ENCODE measurements at regions not wholly inside any gene's neighbourhood (a gene's known extent, or its start where the extent isn't known, plus 50 kb on each side); places are given as distances from the start of the nearest gene placed in this dataset.
"Not testable (repeated sequence)": the region's sequence is repeated elsewhere in the genome, so short reads cannot be mapped to it uniquely, and the experiment has no call there.

DNA sequence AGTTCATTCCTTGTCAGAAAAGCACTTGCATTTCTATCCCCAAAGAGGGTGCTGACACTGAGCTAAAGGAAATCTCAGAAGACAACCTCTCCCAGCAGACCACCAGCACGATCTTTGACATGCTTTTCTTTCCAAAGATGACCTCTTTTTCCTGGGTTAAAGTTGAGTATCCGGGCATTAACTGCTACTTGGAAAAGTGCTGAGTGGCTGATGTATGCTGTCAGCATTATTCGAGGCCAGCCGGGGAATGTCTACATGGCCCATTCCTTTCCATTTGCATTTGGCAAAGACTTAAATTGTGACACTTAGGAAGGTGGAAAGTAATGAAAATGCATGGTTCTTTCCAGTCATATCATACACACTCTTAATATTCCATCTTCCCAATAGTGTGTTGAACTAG is 90.6 kb upstream of the SKAP2 start:
- no peak for DNase-seq

DNA sequence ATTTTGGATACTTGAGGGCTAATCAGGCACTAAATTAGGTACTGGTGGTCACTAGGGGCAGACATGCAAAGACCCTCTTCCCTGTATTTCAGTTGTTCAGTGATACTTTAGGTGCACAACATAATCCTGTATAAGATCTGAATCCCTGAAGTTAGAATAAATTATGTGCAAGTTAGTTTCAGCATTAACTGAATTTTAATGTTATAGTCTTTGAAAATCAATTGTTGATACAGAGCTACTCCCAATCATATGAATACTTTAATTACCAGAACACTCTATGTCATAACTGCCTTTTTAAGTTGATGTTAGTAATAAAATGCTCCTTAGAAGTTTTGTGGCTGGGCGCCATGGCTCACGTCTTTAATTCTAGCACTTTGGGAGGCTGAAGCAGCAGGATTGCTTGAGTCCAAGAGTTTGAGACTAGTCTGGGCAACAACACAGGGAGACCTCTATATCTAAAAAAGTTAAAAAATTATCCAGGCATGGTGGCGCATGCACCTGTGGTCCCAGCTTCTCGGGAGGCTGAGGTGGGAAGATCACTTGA is 87.1 kb upstream of the SKAP2 start:
- no peak for DNase-seq

DNA sequence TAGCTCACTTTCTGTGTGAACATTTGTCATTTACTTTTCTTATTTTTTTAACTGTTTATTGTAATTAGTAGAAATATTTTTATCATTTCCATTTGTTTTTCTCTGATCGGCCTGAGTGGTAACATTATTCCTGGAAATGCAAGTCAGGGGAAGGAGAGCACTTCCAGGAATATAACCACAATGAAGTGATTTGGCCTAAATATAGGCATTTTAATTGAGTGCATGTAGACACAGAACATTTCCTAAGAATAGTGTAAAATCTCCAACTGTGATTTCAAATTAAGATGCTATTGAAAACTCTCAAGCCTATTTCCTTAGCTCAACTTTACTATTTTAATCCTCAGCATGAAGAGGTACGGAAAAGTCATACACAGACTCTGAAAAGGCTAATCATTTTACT is 86.5 kb upstream of the SKAP2 start:
- no peak for DNase-seq

DNA sequence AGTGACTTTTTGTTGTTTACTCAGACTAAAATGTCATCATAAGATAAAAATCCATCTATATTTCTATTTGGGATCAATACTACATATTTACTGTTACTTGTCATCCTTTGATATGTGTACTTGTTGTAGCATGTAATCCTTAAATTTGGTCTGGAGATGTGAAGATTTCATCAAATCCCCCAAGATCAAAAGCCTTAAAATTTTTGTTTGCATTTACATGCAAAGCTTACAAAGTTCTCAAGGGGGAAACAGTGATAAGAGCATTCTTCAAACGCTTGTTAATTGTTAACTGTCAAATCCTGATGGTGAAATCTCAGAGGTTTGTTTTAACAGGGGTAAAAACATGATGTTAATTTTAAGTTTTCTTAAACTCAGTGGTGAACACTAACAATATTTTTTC is 84.9 kb upstream of the SKAP2 start:
- DNase-seq, result no peak

DNA sequence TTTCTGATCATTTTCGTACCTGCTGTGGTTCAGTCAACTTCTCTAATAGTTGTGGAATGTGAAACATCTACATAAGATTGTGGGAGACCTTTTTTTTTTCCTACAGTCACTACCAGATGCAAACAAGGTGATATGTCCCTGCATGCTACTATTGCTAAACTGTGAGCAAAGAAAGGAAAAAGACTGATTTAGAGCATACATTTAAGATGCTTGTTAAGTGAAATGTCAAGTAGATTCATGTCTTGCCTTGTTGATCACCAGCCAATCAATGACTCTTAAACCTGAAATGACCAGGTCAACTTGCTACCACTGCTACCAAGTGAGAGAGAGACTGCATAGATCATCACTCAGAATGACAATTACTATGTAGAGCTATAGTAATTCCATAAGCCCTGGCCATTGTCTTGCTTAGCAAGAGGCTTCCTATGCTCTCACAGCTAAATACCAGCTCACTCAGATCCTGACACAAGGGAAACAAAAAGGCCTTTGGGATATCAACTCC is 84.3 kb upstream of the SKAP2 start:
- DNase-seq, result no peak

DNA sequence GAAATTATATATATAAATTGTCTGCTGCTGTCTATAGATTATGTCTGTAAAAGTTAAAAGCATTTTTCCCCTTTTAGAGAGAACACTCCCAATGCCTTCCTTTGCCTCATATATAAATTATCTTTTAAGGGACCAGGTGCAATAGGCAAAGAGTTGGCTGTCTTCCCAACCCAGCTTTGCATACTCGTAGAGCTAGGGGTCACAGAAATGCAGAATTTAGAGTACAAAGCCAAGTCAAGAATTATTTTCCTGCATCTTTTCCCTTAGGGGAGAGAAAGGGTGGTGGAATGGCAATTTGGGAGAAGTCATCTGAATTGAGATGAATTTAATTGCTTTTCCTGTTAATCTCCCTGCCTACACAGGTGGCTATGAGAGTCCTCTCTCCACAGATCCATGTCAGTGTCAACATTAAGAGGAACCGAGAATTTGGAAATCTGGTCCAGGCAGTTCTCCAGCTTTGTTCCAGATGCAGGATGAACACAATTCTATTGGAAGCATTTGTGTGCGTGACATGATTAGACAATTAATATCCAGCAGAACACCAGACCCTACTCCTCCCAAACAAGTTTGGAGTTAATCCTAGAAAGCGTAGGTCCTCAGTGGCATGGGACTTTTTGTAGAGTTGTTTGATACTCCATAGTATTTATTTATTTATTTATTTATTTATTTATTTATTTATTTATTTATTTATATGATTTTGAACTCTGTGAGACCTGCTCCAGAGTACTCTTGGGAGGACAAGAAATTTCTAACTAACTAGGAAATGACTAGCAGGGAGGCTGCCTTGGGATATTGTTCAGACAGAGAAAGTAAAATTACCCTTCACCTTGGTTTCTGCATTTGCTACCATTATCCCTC is 80.3 kb upstream of the SKAP2 start:
- no peak for DNase-seq

DNA sequence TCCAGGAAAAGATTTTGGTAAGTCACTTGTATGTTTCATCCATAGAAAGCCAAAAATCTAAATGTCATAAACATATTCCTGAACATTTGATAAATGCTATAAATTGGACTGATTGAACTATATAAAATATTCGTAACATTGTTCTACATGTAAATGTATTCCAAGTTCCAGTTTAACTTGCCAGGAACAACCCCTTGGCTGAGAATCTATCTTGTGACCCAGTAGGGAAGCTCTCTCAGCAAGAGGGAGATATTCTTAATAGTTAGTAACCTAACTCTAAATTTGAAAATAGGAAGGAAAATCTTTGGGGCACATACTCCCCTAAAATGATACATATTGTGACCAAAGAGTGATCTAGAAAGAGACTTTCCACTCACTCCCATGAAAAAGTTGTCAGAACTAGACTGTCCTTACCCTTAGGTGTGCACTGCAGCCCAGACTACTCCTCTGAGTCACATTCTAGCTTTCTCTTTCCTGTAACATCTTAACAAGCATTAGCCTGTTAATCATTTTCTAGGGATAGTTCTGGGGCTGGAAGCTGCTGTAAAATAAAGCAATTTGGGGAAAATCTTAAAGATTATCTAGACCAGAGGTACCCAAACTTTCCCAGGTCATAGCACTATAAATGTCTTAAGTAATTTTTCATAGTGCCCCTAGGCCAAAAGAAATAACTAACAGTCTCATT is 73.7 kb upstream of the SKAP2 start:
- no peak for DNase-seq

DNA sequence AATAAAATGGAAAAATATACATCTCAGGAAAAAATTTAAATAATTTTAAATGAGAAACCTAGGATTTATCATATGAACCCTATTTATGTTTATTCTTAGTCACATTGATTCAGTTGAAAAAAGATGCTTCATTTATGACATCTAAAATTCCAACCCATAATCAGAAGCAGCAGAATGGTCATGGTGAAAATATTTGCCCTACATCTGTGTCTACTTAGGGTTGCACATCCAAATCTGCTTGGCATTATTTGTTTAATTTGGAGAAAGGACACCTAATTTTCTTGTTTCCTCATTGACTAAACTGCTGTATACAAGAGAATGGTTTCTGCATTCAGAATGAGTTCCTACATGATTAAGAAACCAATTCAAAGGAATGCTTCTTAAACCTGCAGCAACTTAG is 72.9 kb upstream of the SKAP2 start:
- no peak for DNase-seq

DNA sequence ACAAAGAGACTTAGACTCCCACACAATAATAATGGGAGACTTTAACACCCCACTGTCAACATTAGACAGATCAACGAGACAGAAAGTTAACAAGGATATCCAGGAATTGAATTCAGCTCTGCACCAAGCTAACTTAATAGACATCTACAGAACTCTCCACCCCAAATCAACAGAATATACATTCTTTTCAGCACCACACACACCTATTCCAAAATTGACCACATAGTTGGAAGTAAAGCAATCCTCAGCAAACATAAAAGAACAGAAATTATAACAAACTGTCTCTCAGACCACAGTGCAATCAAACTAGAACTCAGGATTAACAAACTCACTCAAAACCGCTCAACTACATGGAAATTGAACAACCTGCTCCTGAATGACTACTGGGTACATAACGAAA is 68.2 kb upstream of the SKAP2 start:
- DNase-seq, result not testable (repeated sequence)

DNA sequence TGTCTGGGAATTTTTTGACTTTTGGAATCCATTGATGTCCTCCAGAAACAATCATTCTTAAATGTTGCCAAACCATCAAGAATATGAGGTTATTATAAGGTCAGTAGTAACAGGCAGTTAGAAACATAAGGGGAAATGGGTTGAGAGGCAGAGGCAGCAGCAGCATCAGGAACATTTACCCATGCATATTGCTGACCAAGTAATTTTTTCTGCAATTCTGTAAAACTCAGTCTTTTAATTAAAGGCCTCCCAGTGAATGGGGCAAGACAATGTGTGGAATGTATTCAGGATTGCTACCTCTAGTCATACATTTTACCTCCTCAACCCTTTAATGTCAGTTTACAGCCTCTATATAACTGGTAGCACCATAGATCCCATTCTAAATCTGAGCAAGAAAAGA is 66.5 kb upstream of the SKAP2 start:
- no peak for DNase-seq

DNA sequence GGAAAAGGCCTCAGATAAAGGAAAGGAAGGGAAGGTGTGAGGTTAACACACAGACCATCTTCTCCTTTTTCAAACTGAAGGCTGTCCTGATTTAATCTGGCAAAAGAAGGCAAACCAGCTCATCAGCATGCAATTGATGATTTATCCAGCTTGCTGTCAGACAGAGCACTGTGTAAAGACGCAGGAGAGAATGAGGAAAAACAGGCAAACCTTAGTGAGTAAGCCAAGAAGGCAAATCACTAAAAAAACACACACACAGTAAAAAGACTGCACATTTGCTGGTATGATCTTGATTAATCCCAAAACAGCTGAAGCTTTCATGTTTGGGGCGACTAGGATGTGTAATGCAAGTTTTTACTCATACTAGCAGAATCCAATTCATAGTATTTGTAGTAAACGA is 65.8 kb upstream of the SKAP2 start:
- no peak for DNase-seq

DNA sequence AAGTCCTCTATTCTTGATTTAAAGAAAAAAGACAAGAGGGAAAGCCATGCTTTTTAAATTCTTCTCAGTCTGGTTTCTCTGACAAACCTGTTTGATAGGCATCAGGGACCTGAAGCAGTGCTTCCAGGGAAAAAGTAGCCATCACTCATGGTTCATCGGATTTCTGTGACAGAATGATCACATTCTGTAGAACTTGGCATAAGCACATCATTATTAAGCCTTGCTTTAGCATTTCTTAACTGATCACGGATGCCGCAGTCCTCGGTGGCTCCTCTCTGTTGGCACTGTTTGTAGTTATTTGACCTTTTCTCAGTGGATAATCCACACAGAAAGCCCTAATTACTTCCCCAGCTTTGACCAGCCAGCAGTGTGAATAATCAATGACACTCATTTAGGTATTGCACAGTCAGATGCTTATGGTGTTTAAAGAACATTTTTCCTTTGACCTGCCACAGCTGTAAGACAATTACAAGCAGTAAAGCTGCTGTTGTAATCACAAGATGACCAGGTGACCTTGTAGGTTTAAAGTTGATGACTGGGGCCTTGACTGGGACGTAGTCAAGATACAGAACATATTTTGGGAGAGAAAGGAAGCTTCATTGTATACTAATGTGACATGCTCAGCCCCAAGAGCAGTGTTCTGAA is 64.4 kb upstream of the SKAP2 start:
- no peak for DNase-seq

DNA sequence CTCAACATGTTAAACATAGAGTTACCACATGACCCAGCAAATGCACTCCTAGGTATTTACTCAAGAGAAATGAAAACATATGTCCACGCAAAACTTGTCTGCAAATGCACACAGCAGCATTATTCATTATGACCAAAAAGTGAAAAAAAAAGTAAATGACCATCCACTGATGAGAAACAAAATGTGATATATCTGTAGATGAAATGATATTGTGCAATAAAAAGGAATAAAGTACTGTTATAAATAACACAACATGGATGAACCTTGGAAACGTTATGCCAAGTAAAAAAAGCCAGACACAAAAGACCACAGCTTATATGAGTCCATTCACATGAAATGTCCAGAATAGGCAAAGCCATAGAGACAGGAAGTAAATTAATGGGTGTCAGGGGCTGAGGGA is 61.4 kb upstream of the SKAP2 start:
- no peak for DNase-seq

DNA sequence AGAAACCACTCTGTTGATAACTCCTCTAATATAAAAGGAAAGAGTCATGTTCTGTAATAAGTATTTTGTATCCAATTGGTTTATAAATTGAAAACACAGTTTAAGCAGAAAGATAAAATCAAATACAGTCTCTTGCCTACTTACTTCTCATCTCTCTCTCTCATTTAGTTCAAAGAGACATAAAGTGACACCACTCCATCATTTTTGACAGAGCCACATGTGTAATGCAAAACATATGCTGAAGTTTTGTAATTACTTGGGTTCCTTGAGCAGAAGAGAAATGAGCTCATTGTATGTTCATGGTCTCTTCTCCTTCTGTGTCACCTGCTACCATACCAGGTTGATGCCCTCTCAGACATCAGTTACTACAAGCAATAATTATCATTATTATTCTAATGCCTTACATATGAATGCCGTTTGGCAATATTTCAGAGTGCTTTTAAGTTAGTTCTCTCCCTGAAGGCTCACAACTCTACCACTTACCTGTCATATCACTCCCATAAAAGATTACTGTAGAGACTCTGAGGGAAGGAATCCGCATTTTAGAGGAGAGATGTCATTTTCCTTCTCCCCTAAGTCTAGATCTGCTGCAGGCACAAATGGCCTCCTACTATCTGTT is 59.9 kb upstream of the SKAP2 start:
- DNase-seq, result no peak

DNA sequence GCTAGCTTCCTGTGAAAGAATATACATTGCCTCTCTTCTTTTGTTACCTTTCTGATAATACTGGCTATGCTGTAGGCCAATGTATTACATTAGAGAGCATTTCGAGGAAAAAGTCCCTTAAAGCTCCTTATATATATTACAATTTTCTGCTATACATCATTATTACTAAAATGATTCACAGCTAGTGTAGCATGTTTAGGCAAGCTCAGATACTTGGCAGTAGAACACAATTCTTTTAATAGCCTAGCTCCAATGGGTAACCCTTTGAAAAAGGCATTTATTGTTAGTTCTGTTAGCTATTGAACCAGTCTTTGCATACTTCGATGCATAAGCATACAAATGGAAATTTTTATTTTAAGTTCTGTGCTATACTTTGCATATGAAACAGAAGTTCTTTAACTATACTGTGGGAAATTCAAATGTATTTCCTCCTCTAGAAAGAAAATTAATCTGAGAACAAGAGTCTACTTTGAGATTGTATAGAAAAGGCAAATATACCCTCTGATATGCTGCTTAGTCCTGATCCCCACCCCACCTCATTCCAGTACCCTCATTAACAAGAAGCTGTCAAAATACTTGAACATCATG is 55.6 kb upstream of the SKAP2 start:
- no peak for DNase-seq

DNA sequence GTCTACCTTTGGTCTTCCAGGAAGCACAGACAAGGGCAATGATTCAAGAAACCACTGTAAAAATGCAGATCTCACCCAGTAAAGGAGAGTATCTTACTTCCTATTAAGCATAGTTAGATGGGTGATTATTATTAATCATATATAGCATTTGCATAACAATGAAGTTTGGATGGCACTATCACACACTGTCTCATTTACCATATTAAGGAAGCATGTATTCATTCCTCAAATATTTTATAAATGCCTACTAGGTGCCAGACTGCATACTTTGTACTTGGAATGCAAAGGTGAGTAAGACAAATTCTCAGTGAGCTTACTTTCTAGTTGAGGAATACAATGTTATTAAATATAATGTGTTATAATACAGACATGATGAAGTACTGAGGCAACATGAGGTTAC is 53.9 kb upstream of the SKAP2 start:
- DNase-seq, result no peak

DNA sequence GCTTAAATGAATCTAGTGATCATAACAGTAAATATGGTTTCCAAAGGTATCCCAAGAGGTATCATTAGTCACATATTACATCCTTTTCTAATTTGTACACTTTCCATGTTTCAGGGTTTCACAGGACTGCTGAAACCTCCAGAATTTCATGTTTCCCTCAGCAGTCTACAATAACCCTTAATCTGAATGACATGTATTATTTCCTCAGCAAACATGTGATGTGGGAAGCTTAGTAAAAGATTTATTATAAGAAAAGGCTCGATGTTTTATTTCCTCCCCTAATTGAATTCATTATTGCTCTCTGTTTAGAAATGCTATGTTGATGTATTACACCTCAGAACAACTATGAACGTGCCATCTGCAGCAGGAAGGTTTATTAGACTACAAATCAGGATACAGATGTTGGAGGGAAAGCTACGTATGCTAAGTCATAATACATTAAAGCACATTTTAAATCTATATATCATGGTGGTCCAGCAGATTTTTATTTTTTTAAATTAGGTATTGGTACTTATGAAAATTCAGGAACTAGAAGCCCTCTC is 52.5 kb upstream of the SKAP2 start:
- DNase-seq, result no peak

DNA sequence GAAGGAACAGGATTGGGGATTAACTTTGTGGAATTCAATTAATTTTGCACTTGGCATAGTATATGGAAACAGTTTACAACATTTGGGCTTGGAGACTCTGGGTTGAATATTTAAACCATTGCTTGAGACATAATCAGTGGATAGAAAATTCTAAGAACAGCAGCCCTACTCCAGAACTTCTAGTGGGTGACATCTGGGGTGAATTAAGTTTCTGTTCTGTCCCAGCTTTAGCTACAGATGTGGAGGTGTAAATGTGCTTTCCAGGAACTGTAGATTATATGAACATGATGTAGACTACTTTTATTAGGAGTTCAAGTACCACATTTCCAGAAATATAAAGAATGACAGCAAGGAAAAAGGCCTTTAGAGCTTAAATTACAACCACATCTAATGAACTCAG is 51.9 kb upstream of the SKAP2 start:
- DNase-seq, result no peak
